GM19438 (cell line): ENCODE measurements at regions not wholly inside any gene's neighbourhood (a gene's known extent, or its start where the extent isn't known, plus 50 kb on each side); places are given as distances from the start of the nearest gene placed in this dataset.

Experiments
- ATAC-seq: cut with Tn5 transposase; IDR thresholded peaks from one replicate; pipeline ENCODE4 v1.9.1; 2021; ENCODE audit warnings: low read depth; ENCODE audit not compliant: unreplicated experiment

DNA sequence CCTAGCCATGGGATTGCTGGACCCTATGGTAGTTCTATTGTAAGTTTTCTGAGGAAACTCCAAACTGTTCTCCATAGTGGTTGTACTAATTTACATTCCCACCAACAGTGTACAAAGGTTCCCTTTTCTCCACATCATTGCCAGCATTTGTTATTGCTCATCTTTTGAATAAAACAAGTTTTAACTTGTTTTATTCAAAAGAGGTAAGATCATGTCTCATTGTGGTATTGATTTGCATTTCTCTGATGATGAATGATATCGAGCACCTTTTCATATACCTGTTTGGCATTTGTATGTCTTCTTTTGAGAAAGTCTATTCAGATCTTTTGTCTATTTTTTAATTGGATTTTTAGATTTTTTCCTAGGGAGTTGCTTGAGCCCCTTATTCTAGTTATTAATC lies 819.1 kb downstream of the TUSC7 start:
- no peak for ATAC-seq

DNA sequence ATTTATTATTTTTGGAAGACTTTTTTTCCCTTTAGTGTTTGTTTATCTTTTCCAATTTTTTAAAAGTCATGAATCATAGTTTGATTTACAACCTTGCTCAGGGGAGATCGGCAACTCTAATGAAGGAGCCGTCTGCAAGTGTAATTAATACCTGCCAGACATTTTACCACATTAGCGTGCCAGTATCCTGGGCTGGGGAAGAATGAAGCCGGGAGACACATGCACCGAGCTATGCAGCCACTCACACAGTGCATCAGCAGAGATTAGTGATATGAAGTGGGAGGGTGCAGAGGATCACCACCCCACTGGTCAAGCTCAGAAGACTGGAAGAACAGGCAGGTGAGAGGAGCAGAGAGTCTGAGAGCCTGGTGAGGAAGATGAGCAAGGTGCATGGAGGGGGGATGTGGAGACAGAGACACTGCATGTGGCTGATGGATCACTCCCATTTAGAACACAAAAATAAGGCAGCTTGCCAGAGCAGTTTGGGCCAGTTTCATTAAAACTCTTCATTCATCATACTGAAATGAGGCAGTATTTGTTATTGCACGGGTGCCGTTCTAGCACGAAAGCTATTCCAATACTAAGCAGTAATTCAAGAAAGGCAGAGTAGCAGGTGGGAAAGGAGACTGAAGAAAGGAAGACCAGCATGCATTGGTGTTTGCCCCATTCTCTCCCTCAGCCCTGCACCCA lies 821.6 kb downstream of the TUSC7 start:
- no peak for ATAC-seq

DNA sequence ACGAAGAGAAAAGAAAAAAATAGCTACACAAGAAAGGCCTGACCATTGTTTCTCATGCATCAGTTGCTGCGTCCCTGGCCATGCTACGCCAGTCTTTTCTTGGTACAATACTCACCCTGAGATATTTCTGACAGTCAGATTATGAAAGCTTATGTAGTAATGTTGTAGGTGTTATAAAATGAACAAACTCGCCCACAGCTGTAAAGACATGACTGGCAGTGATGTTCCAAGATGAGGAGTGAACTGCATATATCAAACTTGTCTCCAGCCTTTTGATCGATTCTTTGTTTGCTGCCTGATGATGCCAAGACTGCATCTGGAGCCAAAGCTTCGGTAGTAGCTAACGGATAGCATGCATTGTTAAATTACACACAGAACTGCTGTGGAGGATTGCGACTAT lies 822.7 kb downstream of the TUSC7 start:
- no peak for ATAC-seq

- no peak for ATAC-seq
These were observed 824.6 kb downstream of the TUSC7 start for GRCh38 chr3:117534138-117534537.

DNA sequence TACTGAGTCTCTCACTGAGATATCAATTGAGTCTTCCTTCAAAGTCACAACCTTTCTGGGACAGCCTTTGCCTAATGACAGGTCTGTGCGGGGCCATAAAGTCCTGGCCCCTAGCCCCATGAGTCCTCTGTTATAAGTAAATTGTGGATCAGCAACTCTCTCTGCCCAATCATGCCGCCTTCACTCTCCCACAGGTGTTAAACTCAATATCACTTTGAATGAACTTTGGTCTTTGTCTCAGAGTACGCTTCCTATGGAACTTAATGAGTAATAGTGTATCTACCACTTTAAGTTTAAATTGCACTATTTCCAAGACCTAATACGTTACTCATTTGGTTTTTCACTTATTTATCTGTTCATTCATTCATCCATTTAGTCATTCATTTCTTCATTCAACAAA lies 826.4 kb downstream of the TUSC7 start:
- ATAC-seq = no peak

DNA sequence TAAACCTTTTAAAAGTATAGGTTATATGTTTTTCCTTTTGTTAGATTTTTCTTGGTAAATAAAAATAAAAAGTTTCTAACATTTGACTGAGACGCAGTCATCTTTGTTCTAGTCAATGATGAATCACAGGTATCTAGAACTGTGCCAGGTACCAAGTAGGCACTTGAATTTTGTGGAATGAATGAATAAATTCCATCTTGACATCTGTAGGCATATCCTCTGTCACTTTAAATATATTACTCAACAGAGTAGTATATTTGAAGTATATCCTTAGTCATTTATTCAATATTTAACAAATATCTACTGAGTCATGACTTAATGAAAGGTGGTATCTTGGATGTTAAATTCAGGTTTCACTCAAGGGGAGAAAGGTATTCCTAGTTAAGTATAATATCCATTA lies 828.4 kb downstream of the TUSC7 start:
- no peak for ATAC-seq

DNA sequence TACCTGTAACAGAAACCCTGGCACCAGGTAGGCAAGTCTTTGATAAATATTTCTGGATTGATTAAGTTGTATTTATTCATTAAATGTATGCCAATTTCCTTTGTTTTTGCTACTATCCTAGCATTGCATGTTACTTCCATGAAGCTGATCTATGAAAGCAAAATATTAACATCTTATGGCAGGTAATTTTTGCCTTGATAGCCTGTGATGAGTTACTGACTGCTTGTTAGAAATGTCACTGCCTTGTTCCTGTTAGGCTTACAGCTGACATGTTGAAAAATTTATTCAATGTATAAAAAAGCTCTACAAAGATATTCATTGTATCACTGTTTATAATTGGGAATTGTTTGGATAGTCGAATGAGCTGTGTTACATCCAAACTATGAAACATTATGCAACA lies 830.1 kb downstream of the TUSC7 start:
- no peak for ATAC-seq

DNA sequence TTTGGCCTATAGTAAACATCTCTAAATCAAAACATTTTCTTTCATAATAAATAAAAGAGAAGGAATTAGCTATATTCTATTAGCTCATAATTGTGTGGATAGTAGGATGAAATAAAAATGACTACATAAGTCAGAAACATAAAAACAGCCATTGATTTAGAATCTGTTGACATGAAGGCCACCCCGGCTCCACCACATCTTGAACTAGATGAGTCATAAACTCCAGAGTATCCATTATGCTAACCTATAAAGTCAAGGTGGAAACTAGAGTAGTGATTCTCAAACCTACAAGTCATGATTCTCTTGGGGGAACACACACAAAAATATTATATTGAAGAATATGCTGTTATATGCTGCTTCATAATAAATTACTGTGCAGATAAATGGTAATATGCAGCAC lies 831.0 kb downstream of the TUSC7 start:
- no peak for ATAC-seq

DNA sequence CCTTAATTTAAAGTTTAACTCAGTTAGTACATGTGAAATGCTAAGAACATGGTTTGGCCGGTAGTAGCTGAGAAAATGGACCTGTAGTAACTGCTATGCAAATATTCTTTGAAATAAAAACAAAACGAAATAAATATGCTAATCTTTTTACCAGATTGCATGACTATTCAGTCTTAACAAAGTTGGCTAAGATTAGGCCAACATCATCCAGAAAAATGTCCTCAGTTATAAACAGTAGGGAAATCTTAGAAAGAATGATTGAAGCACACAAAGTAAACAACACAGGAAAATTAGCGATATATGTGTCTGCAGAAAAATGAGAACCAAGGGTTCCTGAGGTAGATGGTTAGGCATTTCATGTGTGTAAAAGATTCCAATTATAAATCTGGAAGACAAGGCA lies 832.1 kb downstream of the TUSC7 start:
- no peak for ATAC-seq

DNA sequence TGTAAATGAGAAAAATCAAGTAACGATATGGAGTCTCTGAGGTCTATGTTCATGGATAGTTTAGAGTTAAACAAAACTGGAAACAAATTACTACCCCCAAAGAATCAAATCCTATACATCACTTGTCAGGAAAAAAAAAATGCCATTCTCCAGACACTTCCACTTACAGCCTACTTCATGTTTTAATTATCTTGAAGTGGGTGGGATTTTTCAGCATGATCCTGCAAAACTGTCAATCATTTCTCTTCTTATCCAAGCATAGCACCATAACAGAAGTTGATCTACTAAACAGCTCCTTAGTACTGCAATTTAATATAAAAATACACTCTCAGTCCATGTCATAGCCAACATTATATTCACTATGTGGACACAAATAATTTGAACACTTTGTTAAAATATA lies 833.9 kb downstream of the TUSC7 start:
- ATAC-seq = no peak

DNA sequence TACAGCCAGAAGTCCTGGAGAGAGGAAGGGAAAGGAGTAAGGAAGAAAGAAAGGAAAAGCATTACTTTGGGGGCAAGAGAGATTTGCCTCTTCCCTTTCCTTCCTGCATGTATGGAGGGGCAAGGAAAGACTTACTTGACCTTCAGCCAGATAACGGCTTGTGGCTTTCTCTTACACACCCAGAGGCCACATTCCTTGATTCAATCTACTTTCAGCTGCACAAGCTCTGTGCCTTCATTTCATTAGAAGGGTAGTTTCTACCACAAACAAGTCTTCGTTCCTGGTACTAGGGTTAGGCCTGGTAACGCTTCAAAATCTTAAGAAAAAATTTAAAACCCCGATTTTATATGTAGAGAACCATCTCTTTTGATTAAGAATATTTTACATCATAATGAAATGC lies 835.9 kb downstream of the TUSC7 start:
- ATAC-seq = no peak

- no peak for ATAC-seq
These were observed 838.5 kb downstream of the TUSC7 start for GRCh38 chr3:117547956-117548550.

DNA sequence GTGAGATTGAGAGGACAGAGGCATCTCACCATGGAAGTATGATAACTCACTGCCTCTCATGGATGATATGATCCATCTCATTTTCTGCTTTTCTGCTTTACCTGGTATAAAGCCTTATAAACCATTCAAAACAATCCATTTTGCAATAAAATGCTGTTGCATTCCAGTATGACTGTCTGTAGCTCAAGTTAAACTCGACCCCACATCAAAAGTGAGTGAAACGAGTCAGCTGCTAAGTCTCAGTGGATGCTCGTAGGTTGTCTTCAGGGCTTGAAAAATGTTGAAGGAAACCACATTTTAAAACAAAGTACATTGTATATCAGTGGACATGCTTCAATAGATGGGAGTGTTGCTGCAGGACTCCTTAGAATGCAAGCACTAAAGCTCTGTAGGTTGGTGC lies 839.0 kb downstream of the TUSC7 start:
- ATAC-seq = no peak

- ATAC-seq = no peak
These were observed 840.1 kb downstream of the TUSC7 start for GRCh38 chr3:117549716-117550115.

DNA sequence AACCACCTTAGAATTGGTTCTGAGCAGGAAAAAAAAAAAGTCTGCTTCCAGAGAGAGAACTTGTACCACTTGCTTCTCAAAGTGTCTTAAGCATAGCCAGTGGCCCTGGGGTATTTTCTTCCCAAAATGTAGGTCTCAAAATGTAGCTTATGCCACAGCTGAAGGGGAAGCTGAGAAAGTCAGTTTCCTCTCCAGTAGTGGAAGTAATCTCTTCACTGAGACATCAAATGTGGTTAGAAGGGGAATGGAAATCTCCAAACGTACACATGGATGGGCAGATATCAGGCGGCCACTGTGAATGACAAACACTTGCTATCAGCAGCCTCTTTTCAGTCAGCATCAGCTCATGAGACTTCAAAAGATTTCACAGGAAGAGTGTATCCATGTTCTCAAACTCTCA lies 841.2 kb downstream of the TUSC7 start:
- ATAC-seq = no peak

- ATAC-seq = peak; percentile 77
These were observed 843.9 kb downstream of the TUSC7 start for GRCh38 chr3:117553461-117553860.

DNA sequence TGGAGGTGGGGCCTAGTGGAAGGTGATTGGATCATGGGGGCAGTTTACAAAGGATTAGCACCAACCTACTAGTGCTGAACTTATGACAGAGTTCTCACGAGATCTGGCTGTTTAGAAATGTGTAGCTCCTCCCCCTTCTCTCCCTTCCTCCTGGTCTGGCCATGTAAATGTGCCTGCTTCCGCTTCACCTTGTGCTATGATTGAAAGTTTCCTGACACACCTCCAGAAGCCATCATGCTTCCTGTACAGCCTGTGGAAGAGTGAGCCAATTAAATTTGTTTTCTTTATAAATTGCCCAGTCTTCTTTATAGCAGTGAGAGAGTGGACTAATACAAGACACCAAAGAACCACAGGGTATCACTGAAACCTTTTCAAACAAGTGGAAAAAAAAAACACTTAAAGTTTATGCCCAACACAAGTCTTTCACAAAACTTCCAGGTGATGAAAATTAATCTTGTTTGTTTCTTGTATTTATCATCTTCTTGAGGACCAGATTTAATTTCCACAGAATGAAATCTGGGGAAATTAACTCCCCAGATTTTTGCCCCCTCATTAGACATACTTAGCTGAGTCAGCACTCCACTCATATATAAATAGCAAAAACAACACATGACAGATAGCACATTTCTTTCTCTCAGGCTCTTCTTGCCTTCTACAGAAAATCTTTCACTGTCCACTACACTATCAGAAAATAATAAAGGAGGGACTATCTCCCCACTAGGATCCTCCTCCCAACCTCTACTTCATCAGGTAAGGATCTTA lies 847.2 kb downstream of the TUSC7 start:
- ATAC-seq = no peak

GRCh38 chr3:117557464-117558090 lies 848.0 kb downstream of the TUSC7 start:
- no peak for ATAC-seq

- no peak for ATAC-seq
These were observed 849.1 kb downstream of the TUSC7 start for GRCh38 chr3:117558681-117559080.

- ATAC-seq = no peak
These were observed 852.4 kb downstream of the TUSC7 start for GRCh38 chr3:117562000-117562399.

- ATAC-seq = no peak
These were observed 853.5 kb downstream of the TUSC7 start for GRCh38 chr3:117563063-117563462.
